ENCODE measurements at regions not wholly inside any gene's neighbourhood (a gene's known extent, or its start where the extent isn't known, plus 50 kb on each side); places are given as distances from the start of the nearest gene placed in this dataset.

DNA sequence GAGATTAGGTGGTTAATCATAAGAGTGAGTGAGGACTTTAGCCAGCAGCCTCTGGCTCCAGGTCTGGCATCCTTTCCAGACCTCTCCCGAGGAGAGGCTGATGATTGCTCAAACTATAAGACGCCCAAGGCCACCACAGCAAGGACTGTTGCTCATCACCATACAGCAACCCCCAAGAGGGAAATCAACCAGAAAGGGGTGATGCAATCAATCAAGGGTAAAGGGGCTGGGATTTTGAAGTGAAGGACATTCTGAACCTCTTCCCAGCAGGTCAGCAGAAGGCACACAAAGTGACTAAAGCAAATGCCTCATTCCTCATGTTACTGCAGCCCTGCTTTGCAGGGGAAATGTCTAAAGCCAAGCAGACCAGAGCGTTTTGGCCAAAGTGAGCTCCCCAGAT, 247.3 kb upstream of the IGF1R start:
- intact Hi-C loops (cut with micrococcal nuclease) = no loop called here
- CTCF ChIA-PET = no interaction called here

DNA sequence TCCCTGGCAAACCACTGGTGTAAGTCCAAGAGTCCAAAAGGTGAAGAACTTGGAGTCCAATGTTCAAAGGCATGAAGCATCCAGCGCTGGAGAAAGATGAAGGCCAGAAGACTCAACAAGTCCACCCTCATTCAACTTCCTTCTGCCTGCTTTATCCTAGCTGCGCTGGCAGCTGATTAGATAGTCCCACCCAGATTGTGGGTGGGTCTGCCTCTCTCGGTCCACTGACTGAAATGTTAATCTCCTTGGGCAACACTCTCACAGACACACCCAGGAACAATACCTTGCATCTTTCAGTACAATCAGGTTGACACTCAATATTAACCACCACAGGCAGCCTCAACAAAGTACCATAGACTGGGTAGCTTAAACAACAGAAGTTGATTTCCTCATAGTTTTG, 245.9 kb upstream of the IGF1R start:
- Histone ChIP-seq H3K36me3 (ENCODE audit: control insufficient read depth in 2 of 2, extremely low read depth in 1 of 2, insufficient read depth in 2 of 2, low read length in 2 of 2) (no peaks in the 10 kb centered on the region), H3K27me3 (ENCODE audit: control insufficient read depth in 2 of 2, insufficient read depth in 2 of 2, low read length in 2 of 2) (no peaks in the 10 kb centered on the region), H3K4me1 (ENCODE audit: control insufficient read depth, extremely low read depth, insufficient read depth, low read length) (no peaks in the 10 kb centered on the region), H3K9me1 (replicated peaks; ENCODE audit: control insufficient read depth, extremely low read depth, insufficient read depth, low read length) (no peaks in the 10 kb centered on the region), H3K4me3 (replicated peaks in 1 of 3; ENCODE audit: insufficient read depth in 1 of 3, low read depth in 1 of 3, low read length in 3 of 3) (no peak overlapping the region), H3K4me2 (ENCODE audit: insufficient read depth, low read length) (no peak overlapping the region), H3K79me2 (ENCODE audit: control insufficient read depth, insufficient read depth, low read length) (no peaks in the 10 kb centered on the region), H2AFZ (ENCODE audit: low read depth, low read length) (no peak overlapping the region), H3K9me3 (replicated peaks; ENCODE audit: control insufficient read depth, insufficient read depth, low read length) (no peaks in the 10 kb centered on the region), H4K20me1 (replicated peaks; ENCODE audit: control insufficient read depth, extremely low read depth, insufficient read depth, low read length) (no peaks in the 10 kb centered on the region), H3K9ac (replicated peaks; ENCODE audit: extremely low read depth, insufficient read depth, low read length) (no peak overlapping the region), H3K27ac (ENCODE audit: insufficient read depth, low read depth, low read length) (no peak overlapping the region)
- BruUV-seq (replicated peaks) = no TSS peak
- ChIA-PET POLR2A (no interaction called here), CTCF (no interaction called here)
- FAIRE-seq (no peak), DNase-seq (ENCODE audit: low read depth, low spot score) (no peak)
- dilution Hi-C loops (cut with MboI; ENCODE audit: extremely low pct_ligation_motif_present, low sequenced_read_pairs) (no loop called here), intact Hi-C loops (cut with micrococcal nuclease) (no loop called here)
- TF ChIP-seq EZH2 (IDR thresholded peaks at IDR 0.05; ENCODE audit: borderline replicate concordance, low read depth, low read length, severe bottlenecking) = no peak
- TF ChIP-seq, protein P1, sequence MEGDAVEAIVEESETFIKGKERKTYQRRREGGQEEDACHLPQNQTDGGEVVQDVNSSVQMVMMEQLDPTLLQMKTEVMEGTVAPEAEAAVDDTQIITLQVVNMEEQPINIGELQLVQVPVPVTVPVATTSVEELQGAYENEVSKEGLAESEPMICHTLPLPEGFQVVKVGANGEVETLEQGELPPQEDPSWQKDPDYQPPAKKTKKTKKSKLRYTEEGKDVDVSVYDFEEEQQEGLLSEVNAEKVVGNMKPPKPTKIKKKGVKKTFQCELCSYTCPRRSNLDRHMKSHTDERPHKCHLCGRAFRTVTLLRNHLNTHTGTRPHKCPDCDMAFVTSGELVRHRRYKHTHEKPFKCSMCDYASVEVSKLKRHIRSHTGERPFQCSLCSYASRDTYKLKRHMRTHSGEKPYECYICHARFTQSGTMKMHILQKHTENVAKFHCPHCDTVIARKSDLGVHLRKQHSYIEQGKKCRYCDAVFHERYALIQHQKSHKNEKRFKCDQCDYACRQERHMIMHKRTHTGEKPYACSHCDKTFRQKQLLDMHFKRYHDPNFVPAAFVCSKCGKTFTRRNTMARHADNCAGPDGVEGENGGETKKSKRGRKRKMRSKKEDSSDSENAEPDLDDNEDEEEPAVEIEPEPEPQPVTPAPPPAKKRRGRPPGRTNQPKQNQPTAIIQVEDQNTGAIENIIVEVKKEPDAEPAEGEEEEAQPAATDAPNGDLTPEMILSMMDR (IDR thresholded peaks at IDR 0.05; ENCODE audit: extremely low read depth in 1 of 2, insufficient read depth in 1 of 2, low read depth in 1 of 2, low read length in 2 of 2) = no peak
- TF ChIP-seq, protein P2, sequence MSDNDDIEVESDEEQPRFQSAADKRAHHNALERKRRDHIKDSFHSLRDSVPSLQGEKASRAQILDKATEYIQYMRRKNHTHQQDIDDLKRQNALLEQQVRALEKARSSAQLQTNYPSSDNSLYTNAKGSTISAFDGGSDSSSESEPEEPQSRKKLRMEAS (IDR thresholded peaks at IDR 0.05; ENCODE audit: insufficient read depth, insufficient read length) = no peak
- TF ChIP-seq JUN (IDR thresholded peaks at IDR 0.05; ENCODE audit: borderline replicate concordance, insufficient read depth, insufficient read length, low read depth) = no peak
- no peak for TF ChIP-seq POLR2A (IDR thresholded peaks at IDR 0.05; ENCODE audit: low read depth, low read length)
- TF ChIP-seq MYC (IDR thresholded peaks at IDR 0.05; ENCODE audit: low read depth, low read length) = no peak
- no peak for TF ChIP-seq GATA2 (IDR thresholded peaks at IDR 0.05; ENCODE audit: insufficient read depth, insufficient read length, low read depth, low read length)
- TF ChIP-seq FOS (IDR thresholded peaks at IDR 0.05; ENCODE audit: borderline replicate concordance, insufficient read depth, low read length) = no peak
- TF ChIP-seq POLR2AphosphoS5 (IDR thresholded peaks at IDR 0.05; ENCODE audit: insufficient read depth, low read depth, low read length) = no peak

More for the DNA sequence above, 247.3 kb upstream of the IGF1R start:
- TF ChIP-seq POLR2A (IDR thresholded peaks at IDR 0.05; ENCODE audit: low read depth, low read length) (no peak), JUN (IDR thresholded peaks at IDR 0.05; ENCODE audit: borderline replicate concordance, insufficient read depth, insufficient read length, low read depth) (no peak), POLR2AphosphoS5 (IDR thresholded peaks at IDR 0.05; ENCODE audit: insufficient read depth, low read depth, low read length) (no peak), GATA2 (IDR thresholded peaks at IDR 0.05; ENCODE audit: insufficient read depth, insufficient read length, low read depth, low read length) (no peak)
- TF ChIP-seq, protein P1 (IDR thresholded peaks at IDR 0.05; ENCODE audit: extremely low read depth in 1 of 2, insufficient read depth in 1 of 2, low read depth in 1 of 2, low read length in 2 of 2) = no peak
- Histone ChIP-seq H4K20me1 (replicated peaks; ENCODE audit: control insufficient read depth, extremely low read depth, insufficient read depth, low read length) (no peaks in the 10 kb centered on the region), H3K4me2 (ENCODE audit: insufficient read depth, low read length) (no peak overlapping the region), H3K27me3 (ENCODE audit: control insufficient read depth in 2 of 2, insufficient read depth in 2 of 2, low read length in 2 of 2) (no peaks in the 10 kb centered on the region), H3K36me3 (ENCODE audit: control insufficient read depth in 2 of 2, extremely low read depth in 1 of 2, insufficient read depth in 2 of 2, low read length in 2 of 2) (no peaks in the 10 kb centered on the region), H3K27ac (ENCODE audit: insufficient read depth, low read depth, low read length) (no peak overlapping the region), H3K9me3 (replicated peaks; ENCODE audit: control insufficient read depth, insufficient read depth, low read length) (no peaks in the 10 kb centered on the region), H3K4me3 (replicated peaks in 1 of 3; ENCODE audit: insufficient read depth in 1 of 3, low read depth in 1 of 3, low read length in 3 of 3) (no peak overlapping the region), H2AFZ (ENCODE audit: low read depth, low read length) (no peak overlapping the region), H3K4me1 (ENCODE audit: control insufficient read depth, extremely low read depth, insufficient read depth, low read length) (no peaks in the 10 kb centered on the region), H3K9ac (replicated peaks; ENCODE audit: extremely low read depth, insufficient read depth, low read length) (no peak overlapping the region), H3K79me2 (ENCODE audit: control insufficient read depth, insufficient read depth, low read length) (no peaks in the 10 kb centered on the region), H3K9me1 (replicated peaks; ENCODE audit: control insufficient read depth, extremely low read depth, insufficient read depth, low read length) (no peaks in the 10 kb centered on the region)
- dilution Hi-C loops (cut with MboI; ENCODE audit: extremely low pct_ligation_motif_present, low sequenced_read_pairs) = no loop called here
- no peak for FAIRE-seq
- BruUV-seq (replicated peaks) = no TSS peak
- no peak for DNase-seq (ENCODE audit: low read depth, low spot score)
- POLR2A ChIA-PET = no interaction called here
